HG02571 (cell line): ENCODE measurements at regions not wholly inside any gene's neighbourhood (a gene's known extent, or its start where the extent isn't known, plus 50 kb on each side); places are given as distances from the start of the nearest gene placed in this dataset.

Source experiments
- ATAC-seq: cut with Tn5 transposase; IDR thresholded peaks from one replicate; pipeline ENCODE4 v1.9.1; 2021; ENCODE audit warnings: mild to moderate bottlenecking, moderate library complexity; ENCODE audit not compliant: unreplicated experiment

GRCh38 chr7:84502239-84502638 lies 307.6 kb upstream of the SEMA3A start:
- no peak for ATAC-seq

- ATAC-seq: no peak
These were observed 303.3 kb upstream of the SEMA3A start for GRCh38 chr7:84497873-84498272.

GRCh38 chr7:84495128-84495527 lies 300.5 kb upstream of the SEMA3A start:
- ATAC-seq: no peak

DNA sequence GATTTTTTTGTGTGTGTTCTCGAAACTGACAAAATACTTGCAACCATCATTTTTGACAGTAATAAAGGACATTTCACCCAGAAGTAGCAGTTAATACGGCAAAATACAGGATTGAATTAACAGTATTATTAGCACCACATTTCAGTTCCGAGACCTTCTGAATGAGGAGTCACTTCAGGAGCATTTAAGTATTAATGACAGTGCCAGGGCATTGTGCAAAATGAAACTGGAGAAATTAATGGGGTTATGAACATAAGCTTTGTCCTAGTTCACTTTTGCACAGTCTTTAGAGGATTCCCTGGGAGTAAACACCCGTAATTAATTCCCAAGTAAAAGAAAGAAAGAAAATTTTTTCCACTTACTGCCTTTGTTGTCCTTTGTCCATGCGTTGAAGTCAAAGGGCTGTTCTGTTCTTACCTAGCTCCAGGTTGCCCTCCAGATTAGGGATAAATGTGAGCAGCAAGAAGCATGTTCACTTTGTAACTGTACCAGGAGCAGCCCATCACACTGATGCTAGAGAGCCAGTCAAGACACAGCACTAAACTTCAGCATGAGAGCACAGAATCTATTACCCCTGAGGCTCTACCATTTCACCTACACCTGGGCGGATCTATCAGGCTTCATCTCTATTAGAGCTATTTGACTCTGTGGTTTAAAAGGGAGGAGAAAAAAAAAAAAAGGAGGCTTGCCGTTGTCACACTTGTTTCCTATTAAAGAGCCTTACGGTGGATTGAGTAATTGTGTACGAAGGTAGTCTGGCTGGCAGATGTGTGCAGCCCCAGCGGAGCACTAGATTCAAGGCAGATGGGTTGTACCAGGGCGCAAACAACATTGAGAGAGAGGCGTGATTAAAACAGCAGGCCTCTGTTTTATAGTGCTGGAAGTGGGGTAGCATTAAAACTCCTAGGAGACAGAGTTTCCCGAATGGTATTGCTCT lies 297.8 kb upstream of the SEMA3A start:
- no peak for ATAC-seq

DNA sequence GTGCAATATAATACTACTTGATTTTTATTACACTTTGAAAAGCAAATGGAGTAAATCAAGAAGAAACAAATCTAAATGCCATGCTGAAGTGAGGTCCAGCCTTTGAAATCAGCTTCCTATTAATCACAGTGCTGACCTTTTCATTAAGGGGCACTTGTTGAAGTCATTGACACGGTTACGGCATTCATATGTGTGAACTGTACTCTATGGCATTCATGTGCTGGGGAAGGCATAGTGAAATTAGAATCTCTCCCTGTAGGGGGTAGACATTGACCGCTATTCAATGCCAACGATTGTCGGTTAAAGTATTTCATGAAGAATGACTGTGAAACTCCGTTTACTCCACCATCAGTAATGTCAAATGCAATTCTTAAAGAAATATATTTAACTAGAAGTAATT lies 296.1 kb upstream of the SEMA3A start:
- ATAC-seq: no peak

DNA sequence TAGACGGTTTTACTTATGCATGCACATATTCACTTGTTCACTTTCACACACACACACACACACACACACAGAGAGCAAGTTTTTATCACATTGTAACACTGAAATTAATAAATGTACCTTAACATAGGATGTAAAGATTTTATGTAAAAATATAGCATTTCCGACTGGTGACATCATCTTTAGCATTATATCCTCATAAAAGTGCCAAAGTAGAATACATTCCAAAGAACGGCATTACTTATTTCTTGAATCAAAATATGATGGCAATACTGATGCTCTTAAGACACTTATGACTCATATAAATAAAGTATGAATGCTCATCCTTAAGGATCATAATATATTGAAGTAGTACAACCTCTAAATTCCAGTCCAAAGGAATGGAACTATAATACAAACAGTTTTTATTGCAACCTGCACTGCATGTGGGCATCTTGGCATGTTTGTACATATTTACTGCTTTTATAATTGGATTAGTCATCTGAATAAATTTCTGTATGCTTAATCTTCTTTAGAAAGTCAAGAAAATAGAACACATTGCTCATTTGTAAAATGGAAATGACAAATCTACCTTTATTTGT lies 290.0 kb upstream of the SEMA3A start:
- no peak for ATAC-seq

DNA sequence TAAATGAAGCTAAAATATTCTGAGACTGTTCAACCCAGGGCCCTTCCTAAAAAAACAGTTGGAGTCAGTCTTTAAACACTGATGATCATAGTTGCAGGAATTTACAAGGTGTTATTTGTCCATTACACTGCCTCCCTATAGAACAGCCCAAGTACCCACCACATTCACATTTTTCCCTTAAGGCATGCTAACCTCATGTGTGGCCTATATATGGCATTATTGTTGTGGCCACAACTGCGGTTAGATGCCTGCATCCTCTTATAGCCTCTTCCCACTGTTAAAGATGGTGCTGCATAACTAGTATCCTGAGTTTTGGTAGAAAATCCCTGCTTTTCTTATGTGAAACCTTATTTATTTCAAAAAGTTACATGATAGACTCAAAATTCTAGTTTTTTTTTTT lies 287.9 kb upstream of the SEMA3A start:
- ATAC-seq: no peak

- no peak for ATAC-seq
These were observed 284.5 kb upstream of the SEMA3A start for GRCh38 chr7:84479059-84479458.

GRCh38 chr7:84477786-84478478 lies 283.3 kb upstream of the SEMA3A start:
- no peak for ATAC-seq

DNA sequence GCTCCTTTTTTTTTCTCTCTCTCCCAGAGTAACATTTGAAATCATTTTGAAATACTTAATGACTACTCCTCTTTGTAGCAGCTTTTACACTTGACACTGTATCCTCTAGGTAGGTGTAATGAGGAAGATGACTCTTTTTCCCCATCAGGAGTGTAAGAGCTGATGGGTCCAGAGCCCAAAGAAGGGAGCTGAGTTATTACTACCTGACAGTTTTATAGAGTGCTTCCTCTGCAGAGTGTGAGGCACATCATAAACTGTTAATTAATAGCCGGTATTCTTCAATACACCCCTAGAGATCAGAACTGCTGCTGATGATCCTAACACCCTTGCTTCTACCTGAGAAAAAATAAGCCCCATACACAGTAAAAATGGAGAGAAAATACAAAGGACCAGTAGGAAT lies 279.8 kb upstream of the SEMA3A start:
- no peak for ATAC-seq

- ATAC-seq: no peak
These were observed 277.0 kb upstream of the SEMA3A start for GRCh38 chr7:84471576-84471975.

GRCh38 chr7:84469034-84469433 lies 274.4 kb upstream of the SEMA3A start:
- ATAC-seq: no peak

DNA sequence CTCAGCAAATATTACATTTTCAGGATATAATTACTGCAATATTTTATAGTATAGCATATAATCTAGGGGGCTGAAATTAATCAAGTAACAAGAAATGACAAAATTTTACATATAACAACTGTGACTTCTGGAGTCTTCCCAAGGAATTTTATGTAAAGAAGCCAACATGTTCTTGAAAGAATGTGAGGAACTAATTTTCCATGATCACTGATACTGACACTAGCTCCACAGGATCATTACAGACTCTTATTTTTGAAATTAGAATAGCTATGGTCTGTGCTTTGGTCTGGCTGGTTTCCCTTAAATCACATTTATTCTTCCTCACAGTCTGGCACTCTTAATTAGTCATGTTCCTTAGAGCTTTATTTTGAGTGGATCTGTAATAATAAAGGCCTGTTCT lies 267.7 kb upstream of the SEMA3A start:
- ATAC-seq: no peak

DNA sequence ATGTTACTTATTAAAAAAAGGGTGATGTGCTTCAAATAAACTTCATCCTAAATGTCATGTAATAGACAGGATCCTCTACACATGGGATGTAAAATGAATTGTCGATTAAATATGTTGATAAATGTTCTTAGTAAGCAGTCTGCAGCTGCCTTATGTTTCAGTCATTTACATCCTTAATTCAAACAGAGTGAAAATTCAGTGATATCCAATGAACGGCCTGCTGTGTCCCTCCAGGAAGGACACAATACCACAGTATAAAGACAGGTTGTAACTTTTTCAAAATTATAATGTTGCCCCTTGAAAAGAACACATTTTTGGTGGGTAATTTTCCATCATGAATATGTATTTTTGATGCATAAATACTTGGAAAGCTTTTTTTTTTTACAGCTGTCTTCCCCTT lies 266.5 kb upstream of the SEMA3A start:
- no peak for ATAC-seq

- ATAC-seq: no peak
These were observed 261.2 kb upstream of the SEMA3A start for GRCh38 chr7:84455788-84456187.

- ATAC-seq: no peak
These were observed 259.8 kb upstream of the SEMA3A start for GRCh38 chr7:84454174-84454959.

GRCh38 chr7:84452618-84453017 lies 258.0 kb upstream of the SEMA3A start:
- no peak for ATAC-seq

DNA sequence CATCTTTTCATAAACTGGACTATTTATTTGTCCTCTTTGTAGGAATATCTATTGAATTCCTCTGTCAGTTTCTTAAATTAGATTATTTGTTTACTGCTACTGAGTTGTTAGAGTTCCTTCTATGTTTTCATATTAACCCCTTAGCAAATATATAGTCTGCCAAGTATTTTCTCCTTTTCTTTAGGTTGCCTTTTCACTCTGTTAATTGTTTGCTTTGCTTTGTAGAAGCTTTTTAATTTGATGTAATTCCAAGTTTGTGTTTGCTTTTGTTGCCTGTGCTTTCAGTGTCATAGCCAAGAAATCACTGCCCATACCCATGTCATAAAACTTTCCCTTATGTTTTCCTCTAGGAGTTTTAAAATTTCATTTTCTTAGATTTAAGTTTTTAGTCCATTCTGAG lies 256.2 kb upstream of the SEMA3A start:
- no peak for ATAC-seq

GRCh38 chr7:84447636-84448293 lies 253.2 kb upstream of the SEMA3A start:
- ATAC-seq: no peak

- ATAC-seq: no peak
These were observed 252.4 kb upstream of the SEMA3A start for GRCh38 chr7:84446991-84447480.
